ENCODE measurements at regions not wholly inside any gene's neighbourhood (a gene's known extent, or its start where the extent isn't known, plus 50 kb on each side); places are given as distances from the start of the nearest gene placed in this dataset.

GRCh38 chr9:106625259-106625789 is 237.6 kb upstream of the ZNF462 start:
- no peaks in the 10 kb centered on the region for H3K36me3 Mint-ChIP-seq
- DNase-seq, result no peak
- POLR2A ChIA-PET, result no interaction called here
- no peak overlapping the region for H3K27ac Mint-ChIP-seq
- no peak overlapping the region for H3K4me3 Mint-ChIP-seq
- no peaks in the 10 kb centered on the region for H3K4me1 Mint-ChIP-seq
- H3K27me3 Mint-ChIP-seq, result peaks cover 0 to 8% (median 0%) of the 10 kb centered on the region in 5 donors
- H3K9me3 Mint-ChIP-seq, result peaks cover 0 to 20% (median 0%) of the 10 kb centered on the region in 9 donors
- ATAC-seq, result no peak

- ATAC-seq (no peak), DNase-seq (no peak)
- POLR2A ChIA-PET, result no interaction called here
- peaks cover 0 to 13% (median 2%) of the 10 kb centered on the region in 5 donors for H3K27me3 Mint-ChIP-seq
- H3K36me3 Mint-ChIP-seq, result no peaks in the 10 kb centered on the region
- H3K27ac Mint-ChIP-seq, result no peak overlapping the region
- H3K9me3 Mint-ChIP-seq, result peaks cover 0 to 19% (median 0%) of the 10 kb centered on the region in 9 donors
- H3K4me3 Mint-ChIP-seq, result no peak overlapping the region
- H3K4me1 Mint-ChIP-seq, result no peaks in the 10 kb centered on the region
Observed at GRCh38 chr9:106626936-106627335, 236.0 kb upstream of the ZNF462 start.

- no peaks in the 10 kb centered on the region for H3K4me1 Mint-ChIP-seq
- no peak overlapping the region for H3K27ac Mint-ChIP-seq
- no peaks in the 10 kb centered on the region for H3K36me3 Mint-ChIP-seq
- DNase-seq (no peak), ATAC-seq (no peak)
- H3K27me3 Mint-ChIP-seq, result peaks cover 0 to 13% (median 4%) of the 10 kb centered on the region in 5 donors
- peaks cover 0 to 11% (median 2%) of the 10 kb centered on the region in 9 donors for H3K9me3 Mint-ChIP-seq
- POLR2A ChIA-PET, result no interaction called here
- H3K4me3 Mint-ChIP-seq, result no peak overlapping the region
Observed at GRCh38 chr9:106632621-106633020, 230.3 kb upstream of the ZNF462 start.

GRCh38 chr9:106634183-106634582 is 228.8 kb upstream of the ZNF462 start:
- no peak for ATAC-seq
- Mint-ChIP-seq H3K4me3 (no peak overlapping the region), H3K36me3 (no peaks in the 10 kb centered on the region), H3K4me1 (no peaks in the 10 kb centered on the region), H3K27me3 (peaks cover 0 to 13% (median 4%) of the 10 kb centered on the region in 5 donors), H3K27ac (no peak overlapping the region), H3K9me3 (peaks cover 0 to 18% (median 2%) of the 10 kb centered on the region in 9 donors)
- POLR2A ChIA-PET, result no interaction called here
- DNase-seq, result no peak

GRCh38 chr9:106634641-106635040 is 228.3 kb upstream of the ZNF462 start:
- DNase-seq, result no peak
- no peak overlapping the region for H3K4me3 Mint-ChIP-seq
- no peaks in the 10 kb centered on the region for H3K4me1 Mint-ChIP-seq
- peaks cover 0 to 9% (median under 1%) of the 10 kb centered on the region in 5 donors for H3K27me3 Mint-ChIP-seq
- POLR2A ChIA-PET, result no interaction called here
- no peak for ATAC-seq
- H3K27ac Mint-ChIP-seq, result no peak overlapping the region
- H3K36me3 Mint-ChIP-seq, result no peaks in the 10 kb centered on the region
- peaks cover 0 to 13% (median 2%) of the 10 kb centered on the region in 9 donors for H3K9me3 Mint-ChIP-seq

GRCh38 chr9:106637486-106637885 is 225.5 kb upstream of the ZNF462 start:
- DNase-seq (no peak), ATAC-seq (no peak)
- Mint-ChIP-seq H3K4me1 (no peaks in the 10 kb centered on the region), H3K27me3 (peaks cover 0 to 2% (median 0%) of the 10 kb centered on the region in 5 donors), H3K4me3 (no peak overlapping the region), H3K36me3 (no peaks in the 10 kb centered on the region), H3K9me3 (peaks cover 0 to 9% (median 2%) of the 10 kb centered on the region in 9 donors), H3K27ac (no peak overlapping the region)
- POLR2A ChIA-PET, result no interaction called here

- Mint-ChIP-seq H3K36me3 (no peaks in the 10 kb centered on the region), H3K27me3 (peaks cover 0 to 2% (median 0%) of the 10 kb centered on the region in 5 donors), H3K4me3 (no peak overlapping the region), H3K4me1 (no peaks in the 10 kb centered on the region), H3K9me3 (peaks cover 0 to 19% (median 3%) of the 10 kb centered on the region in 9 donors), H3K27ac (peak overlapping the region in 1 of 10 donors; percentile 45)
- ATAC-seq, result no peak
- POLR2A ChIA-PET, result no interaction called here
- no peak for DNase-seq
Observed at GRCh38 chr9:106639873-106640568, 222.9 kb upstream of the ZNF462 start.

- Mint-ChIP-seq H3K9me3 (peaks cover 0 to 33% (median 5%) of the 10 kb centered on the region in 9 donors), H3K27me3 (no peaks in the 10 kb centered on the region)
Observed at GRCh38 chr9:106643211-106643930, 219.6 kb upstream of the ZNF462 start.

GRCh38 chr9:106644661-106645060 is 218.3 kb upstream of the ZNF462 start:
- POLR2A ChIA-PET, result no interaction called here
- no peaks in the 10 kb centered on the region for H3K36me3 Mint-ChIP-seq

More at GRCh38 chr9:106643211-106643930, 219.6 kb upstream of the ZNF462 start:
- no peaks in the 10 kb centered on the region for H3K4me1 Mint-ChIP-seq
- no peak overlapping the region for H3K4me3 Mint-ChIP-seq
- POLR2A ChIA-PET, result no interaction called here
- ATAC-seq (no peak), DNase-seq (no peak)
- H3K27ac Mint-ChIP-seq, result no peak overlapping the region
- H3K36me3 Mint-ChIP-seq, result no peaks in the 10 kb centered on the region

GRCh38 chr9:106648799-106649198 is 214.2 kb upstream of the ZNF462 start:
- no peak for ATAC-seq
- DNase-seq, result no peak
- Mint-ChIP-seq H3K9me3 (peaks cover 0 to 38% (median 5%) of the 10 kb centered on the region in 9 donors), H3K4me1 (no peaks in the 10 kb centered on the region), H3K27ac (no peak overlapping the region), H3K27me3 (no peaks in the 10 kb centered on the region), H3K4me3 (no peak overlapping the region), H3K36me3 (no peaks in the 10 kb centered on the region)
- POLR2A ChIA-PET, result no interaction called here

More at GRCh38 chr9:106644661-106645060, 218.3 kb upstream of the ZNF462 start:
- Mint-ChIP-seq H3K4me1 (no peaks in the 10 kb centered on the region), H3K9me3 (peaks cover 0 to 27% (median 3%) of the 10 kb centered on the region in 9 donors), H3K27ac (no peak overlapping the region), H3K27me3 (no peaks in the 10 kb centered on the region), H3K4me3 (no peak overlapping the region)
- DNase-seq, result no peak
- no peak for ATAC-seq

- H3K4me1 Mint-ChIP-seq, result no peaks in the 10 kb centered on the region
- H3K27ac Mint-ChIP-seq, result no peak overlapping the region
- DNase-seq (no peak), ATAC-seq (no peak)
- POLR2A ChIA-PET, result no interaction called here
- H3K36me3 Mint-ChIP-seq, result no peaks in the 10 kb centered on the region
- no peak overlapping the region for H3K4me3 Mint-ChIP-seq
- peaks cover 0 to 40% (median 8%) of the 10 kb centered on the region in 9 donors for H3K9me3 Mint-ChIP-seq
- no peaks in the 10 kb centered on the region for H3K27me3 Mint-ChIP-seq
Observed at GRCh38 chr9:106649664-106650063, 213.3 kb upstream of the ZNF462 start.

- H3K36me3 Mint-ChIP-seq, result no peaks in the 10 kb centered on the region
- no peak overlapping the region for H3K27ac Mint-ChIP-seq
- no peaks in the 10 kb centered on the region for H3K4me1 Mint-ChIP-seq
- no peak overlapping the region for H3K4me3 Mint-ChIP-seq
- peaks cover 0 to 33% (median 7%) of the 10 kb centered on the region in 9 donors for H3K9me3 Mint-ChIP-seq
- ATAC-seq (no peak), DNase-seq (no peak)
- POLR2A ChIA-PET, result no interaction called here
- peaks cover 0 to 1% (median 0%) of the 10 kb centered on the region in 5 donors for H3K27me3 Mint-ChIP-seq
Observed at GRCh38 chr9:106653213-106653612, 209.8 kb upstream of the ZNF462 start.

GRCh38 chr9:106655966-106656365 is 207.0 kb upstream of the ZNF462 start:
- Mint-ChIP-seq H3K4me1 (no peaks in the 10 kb centered on the region), H3K36me3 (no peaks in the 10 kb centered on the region), H3K9me3 (peaks cover 0 to 40% (median 8%) of the 10 kb centered on the region in 9 donors), H3K27me3 (peaks cover 0 to 4% (median 2%) of the 10 kb centered on the region in 5 donors), H3K4me3 (no peak overlapping the region), H3K27ac (no peak overlapping the region)
- POLR2A ChIA-PET, result no interaction called here
- ATAC-seq (no peak), DNase-seq (no peak)

Data from naive thymus-derived CD8-positive, alpha-beta T cell (primary cell).